Medulla oblongata (tissue), 1 donor: ENCODE measurements at regions not wholly inside any gene's neighbourhood (a gene's known extent, or its start where the extent isn't known, plus 50 kb on each side); places are given as distances from the start of the nearest gene placed in this dataset.
"Not testable (repeated sequence)": the region's sequence is repeated elsewhere in the genome, so short reads cannot be mapped to it uniquely, and the experiment has no call there.

Experiments
- DNase-seq: peaks from one replicate; pipeline ENCODE4 v3.0.0-alpha.2; 2015; ENCODE audit errors: extremely low spot score

DNA sequence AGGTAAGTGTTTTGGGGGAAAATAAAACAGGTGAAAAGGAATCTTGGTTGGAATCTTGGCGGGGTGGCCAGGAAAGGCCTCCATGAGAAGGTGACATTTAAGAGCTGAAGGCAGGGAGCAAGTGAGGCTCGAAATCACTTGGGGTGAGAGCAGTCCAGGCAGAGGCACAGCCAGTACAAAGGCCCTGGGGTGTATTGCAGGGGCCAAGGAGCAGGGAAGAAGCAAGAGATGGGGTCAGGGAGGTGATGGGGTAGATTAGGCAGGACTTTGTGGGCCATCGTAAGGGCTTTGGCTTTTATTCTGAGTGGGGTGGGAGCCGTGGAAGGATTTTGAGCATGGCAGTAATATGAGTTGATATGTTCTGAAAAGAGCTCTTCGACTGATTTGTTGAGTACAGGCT lies 551.1 kb downstream of the MN1 start:
- DNase-seq, result no peak

DNA sequence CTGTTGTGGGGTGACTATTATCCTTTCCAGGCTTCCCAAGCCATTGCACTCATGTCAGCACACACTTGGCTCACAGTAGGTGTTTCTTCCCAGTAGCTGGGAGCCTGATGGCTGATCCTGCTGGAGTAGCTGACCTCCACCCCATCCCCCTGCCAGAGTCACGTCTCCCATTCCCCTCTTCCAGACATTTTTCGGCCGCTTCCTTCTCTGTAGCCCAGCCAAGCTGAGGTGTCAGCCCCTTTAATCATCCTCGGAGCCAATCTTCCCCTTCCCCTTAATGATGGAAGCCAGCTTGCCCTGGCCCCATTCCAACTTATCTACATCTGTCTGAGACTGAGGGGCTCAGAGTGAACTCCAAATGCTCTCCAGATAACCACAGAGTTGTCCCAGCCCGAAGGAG lies 550.7 kb downstream of the MN1 start:
- no peak for DNase-seq

DNA sequence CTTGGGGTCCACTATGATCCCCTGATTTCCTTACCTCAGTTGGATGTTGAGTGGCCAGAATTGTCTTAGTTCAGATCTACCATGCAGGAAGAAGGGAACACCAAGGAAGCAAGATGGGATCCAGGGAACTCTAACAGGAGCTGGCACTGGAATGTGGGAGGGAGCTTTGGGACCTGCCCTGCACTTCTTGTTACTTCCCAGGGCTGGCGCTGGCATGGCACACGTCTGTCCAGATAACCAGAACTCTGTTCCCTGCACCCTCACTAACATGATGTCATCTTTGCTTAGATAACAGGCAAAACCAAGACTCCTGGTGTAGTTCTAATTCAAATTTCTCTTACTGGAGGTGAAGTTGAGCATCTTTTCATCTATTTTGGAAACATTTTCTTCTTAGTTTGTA lies 550.0 kb downstream of the MN1 start:
- DNase-seq, result no peak

DNA sequence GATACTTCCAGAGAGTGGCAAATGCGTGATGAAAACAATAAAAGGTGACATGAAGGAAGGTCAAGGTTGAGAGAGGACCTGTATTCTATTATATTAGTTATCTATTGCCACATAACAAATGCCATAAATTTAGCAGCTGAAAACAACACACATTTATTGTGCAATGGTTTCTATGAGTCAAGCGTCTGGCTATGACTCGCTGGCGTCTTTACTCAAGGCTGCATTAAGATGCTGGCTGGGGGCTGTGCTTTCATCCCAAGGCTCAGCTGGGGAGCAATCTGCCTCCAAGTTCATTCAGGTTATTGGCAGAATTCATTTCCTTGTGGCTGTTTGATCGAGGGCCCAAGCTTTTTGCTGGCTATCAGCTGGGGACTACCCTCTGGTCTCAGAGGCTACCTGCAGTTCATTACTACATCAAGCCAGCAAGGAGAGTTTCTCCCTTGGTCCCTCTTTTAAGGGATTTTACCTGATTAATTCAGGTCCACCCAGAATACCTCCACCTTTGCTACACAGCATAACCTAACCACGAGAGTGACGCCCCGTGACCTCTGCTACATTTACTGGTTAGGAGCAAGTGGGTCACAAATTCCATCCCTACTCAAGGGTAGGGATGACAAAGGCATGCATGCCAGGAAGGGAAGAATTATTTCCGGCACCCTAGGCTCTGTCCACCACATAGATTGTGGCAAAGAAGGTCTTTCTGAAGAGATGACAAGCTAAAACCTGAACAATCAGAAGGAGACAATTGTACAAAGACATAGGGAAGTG lies 549.1 kb downstream of the MN1 start:
- DNase-seq, result no peak

DNA sequence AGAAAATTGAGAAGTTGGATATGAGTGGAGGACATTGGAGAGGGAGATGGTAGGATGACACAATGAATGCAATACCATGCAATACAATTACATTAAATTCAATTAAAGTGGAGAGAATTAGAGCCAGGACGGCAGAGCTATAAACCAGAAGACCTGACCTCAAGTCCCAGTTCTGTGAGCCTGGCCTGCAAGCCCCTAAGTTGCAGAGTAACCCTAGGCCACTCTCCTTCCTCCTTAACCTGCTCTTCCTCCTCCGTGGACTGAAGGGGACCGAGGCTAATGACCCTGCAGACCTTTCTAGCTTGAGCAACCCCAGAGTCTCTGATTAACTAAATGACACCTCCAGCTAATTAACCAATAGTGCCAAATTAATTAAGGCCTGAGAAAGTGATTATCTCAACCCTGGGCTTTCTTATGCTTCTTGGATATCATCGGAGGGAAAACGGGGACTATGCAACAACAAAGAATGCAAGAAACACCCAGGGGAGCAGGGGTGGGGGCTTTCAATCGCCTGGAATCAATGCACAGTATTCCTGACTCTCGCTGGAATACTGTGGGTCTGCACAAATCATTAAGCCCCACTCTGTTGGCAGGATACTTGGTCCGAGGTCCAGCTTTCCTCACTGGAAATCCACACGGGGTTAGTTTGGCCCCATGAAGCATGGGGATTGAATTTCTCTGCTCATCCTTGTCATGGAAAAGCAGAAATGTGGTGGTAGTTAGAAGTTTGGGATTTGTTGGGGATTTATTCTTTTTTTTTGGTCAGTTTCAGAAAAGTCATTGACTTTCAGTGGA lies 548.3 kb downstream of the MN1 start:
- DNase-seq, result no peak

DNA sequence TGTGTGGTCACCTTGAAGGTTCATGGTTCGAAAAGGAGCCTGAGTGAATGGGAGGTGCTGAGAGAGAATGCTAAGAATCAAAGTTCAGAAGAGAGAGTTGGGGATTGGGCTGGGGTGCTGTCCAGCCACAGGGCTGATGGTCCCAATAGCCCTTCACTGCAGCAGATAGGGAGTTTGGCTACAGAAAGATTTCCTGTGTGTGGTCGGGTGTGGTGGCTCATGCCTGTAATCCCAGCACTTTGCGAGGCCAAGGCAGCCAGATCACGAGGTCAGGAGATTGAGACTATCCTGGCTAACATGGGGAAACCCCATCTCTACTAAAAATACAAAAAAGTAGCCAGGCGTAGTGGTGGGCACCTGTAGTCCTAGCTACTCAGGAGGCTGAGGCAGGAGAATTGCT lies 547.5 kb downstream of the MN1 start:
- not testable (repeated sequence) for DNase-seq

DNA sequence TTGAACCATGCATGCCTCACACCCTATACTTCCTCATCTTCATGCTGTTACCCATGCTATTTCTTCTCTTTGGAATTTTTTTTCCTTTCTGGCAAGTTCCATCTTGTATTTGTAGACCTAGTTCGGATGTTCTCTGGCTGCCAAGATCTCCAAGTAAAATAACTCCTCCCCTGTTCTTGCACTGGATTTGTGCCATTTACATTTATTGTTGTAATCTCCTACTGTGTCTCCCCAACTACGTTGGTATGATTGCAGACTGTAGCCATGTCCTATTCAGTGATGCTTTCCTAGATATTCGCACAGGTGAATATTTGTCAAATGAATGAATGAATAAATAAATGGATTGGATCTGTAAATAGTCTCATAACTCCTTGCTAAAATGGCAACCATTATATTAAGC lies 546.0 kb downstream of the MN1 start:
- no peak for DNase-seq

DNA sequence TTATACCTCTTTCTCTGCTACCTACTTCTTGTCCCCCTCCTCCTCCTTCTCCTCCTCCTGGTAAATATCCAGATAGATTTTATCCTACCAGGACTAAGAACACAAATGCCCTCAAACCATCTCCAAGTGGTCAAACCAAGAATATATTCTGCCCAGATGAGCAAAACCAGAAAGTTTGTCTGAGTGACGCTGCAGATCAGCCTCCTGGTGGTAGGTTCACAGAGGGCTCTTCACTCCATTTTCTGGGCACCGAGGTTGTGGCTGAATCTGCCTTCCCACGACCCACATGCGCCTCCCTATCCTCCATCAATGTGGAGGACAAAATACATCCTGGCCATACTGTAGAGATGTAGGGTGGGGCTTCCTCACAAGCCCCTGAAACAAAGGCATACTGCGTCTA lies 543.6 kb downstream of the MN1 start:
- DNase-seq, result no peak

DNA sequence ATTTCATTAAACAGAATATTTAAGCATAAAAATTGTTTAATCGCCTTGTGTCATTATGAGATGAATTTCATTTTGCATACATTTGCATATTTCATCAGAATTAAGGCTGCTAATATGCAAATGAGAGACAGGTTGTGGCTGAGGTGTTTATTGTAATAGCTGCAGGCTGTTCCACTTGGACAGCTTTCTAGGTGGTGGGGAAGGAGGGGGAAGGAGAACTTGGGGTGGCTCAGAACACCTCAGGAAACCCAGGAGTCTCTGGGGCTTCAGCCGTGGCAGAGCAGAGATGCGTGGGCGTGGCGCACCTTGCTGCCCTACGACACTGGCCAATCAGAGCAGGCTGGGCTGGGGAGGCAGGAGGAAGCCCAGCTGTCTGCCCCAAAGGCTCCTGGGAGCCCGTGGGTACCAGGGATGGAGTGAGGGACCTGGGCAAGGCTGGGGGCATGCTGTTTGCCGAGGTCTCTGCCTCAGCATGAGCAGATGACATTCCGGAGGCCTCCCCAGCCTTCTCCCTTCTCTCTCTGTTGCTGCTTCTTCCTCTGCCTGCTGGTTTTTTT lies 542.9 kb downstream of the MN1 start:
- no peak for DNase-seq

DNA sequence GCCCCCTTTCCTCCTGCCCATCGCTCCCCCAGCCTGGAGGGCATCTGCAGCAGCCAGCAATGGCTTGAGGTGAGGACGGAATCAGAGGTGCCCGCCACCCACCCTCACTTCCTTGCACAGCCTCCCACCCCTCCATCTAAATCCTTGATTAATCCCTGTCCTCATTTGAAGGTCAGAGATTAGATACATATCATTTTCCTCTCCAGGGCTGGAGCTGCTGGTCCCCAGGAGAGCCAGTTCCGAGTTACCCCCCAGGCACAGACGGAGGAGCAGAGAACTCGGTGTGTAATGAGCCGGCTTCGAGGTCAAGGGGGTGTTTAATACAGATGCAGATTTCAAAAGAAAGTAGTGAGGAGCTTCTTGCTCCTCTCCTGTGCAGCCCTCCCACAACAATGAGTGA lies 542.1 kb downstream of the MN1 start:
- no peak for DNase-seq

DNA sequence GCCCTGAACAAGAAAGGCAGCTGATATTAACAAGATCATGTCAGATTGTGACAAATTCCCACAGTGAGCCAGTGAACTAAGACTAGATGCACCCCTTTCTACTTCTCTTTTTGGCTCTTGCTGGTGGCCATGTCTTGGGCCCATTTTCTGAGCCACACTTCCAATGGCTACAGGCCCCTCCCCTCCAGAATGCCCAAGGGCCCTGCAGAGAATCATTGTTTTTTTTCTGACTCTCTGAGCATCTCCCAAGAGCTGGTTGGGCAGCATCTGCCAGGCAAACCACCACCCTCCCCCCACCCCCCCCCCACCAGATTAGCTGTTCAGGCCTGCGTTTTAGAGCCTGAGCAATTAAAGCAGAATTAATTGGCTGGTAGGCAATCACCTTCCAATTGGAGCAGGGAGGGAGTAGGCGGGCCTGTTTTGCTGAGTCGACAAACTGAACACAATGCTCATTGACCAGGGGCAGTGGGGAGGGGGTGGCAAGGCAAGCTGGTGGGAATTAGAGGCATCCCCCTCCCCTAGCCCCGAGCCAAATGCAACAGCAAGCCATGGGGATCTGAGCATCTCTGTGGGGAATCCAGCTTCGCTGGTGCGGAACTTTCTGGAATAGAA lies 541.4 kb downstream of the MN1 start:
- DNase-seq, result no peak

DNA sequence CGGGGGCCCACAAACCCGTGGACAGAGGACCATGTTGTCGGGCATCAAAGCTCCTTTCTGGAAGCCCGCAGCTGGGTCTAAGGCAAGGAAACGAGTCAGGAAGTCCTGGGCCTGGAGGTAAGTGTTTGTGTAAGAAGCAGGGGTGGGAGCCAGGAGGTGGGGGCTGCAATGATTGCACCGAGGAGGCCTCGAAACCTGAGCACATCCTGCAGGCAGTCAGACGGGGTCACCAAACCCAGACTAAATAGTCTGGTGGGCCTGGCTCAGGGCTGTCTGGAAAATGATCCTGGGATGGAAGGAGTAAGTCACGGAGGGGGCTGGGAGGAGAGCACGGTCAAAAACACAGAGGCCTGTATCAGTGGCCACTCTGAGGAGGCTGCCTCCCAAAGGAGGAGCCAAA lies 539.2 kb downstream of the MN1 start:
- no peak for DNase-seq

DNA sequence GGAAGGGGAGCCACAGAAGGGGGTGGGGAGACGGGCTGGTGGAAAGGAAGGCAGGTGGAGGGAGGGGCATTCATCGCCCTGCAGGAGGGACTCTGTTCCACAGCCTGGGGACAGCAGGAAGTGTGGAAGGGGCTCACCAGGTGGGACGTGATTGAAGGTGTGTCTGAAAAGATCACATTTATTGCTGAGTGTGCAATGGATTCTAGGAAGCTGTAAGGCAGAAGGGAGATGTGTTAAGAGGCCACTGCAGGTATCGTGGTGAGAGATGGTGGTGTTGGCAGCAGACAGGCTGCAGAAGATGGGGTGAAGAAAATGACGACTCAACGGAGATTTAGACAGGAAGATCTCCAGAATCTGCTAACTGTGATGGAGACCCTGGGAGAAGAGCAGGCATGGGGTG lies 537.4 kb downstream of the MN1 start:
- DNase-seq, result no peak

DNA sequence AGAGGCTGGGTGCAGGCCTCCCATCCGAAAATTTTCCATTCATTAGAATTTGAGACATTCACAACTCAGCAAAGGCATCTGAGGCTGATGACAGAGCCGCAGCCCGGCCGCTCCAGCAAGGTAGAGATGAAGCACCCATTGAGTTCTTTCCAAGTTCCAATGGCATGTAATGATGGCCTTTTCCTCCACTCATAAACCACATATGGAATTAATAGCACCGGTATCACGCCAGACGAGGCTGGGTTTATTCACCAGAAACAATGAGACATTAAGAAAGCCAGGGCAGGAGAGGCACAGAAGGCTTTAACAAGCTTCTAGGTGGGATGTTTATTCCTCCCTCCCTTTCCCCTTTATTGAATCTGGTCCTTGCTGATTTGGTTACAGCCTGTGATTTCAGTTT lies 534.4 kb downstream of the MN1 start:
- no peak for DNase-seq

DNA sequence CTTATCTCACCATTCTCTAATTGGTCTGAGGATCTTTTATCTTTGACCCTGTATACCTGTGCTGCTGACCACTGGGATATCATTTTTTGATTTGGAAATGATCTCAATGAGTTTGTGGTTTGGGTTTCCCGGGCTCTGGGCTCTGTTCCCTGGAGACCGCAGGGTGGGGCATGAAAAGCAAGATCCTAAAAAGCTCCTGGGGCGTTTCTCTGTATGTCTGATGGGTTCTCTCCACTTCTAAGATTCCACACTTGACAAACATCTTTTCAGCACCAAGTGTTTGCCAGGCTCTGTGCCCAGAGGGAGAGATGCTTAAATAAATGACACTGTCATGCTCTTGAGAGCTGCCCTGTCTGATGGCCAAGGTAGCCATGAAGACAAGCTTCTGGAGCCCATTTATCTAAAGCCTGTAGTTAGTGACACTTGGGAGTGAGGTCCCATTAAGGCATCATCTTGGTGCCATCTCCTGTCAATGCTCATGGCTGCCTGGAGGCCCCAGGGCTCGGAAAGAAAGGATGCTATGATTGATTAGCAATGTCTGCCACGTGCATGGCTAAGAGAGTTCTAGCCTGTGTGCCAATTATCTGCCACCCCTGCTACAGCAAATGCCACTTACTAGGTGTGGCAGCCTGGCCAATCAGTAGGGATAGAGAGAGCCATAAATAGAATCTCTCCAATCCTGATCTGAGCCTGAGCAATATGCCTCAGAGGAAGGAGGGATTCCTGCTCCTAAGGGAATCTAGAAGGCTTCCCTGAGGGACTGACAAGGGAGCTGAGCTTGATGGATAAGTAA lies 531.6 kb downstream of the MN1 start:
- no peak for DNase-seq

DNA sequence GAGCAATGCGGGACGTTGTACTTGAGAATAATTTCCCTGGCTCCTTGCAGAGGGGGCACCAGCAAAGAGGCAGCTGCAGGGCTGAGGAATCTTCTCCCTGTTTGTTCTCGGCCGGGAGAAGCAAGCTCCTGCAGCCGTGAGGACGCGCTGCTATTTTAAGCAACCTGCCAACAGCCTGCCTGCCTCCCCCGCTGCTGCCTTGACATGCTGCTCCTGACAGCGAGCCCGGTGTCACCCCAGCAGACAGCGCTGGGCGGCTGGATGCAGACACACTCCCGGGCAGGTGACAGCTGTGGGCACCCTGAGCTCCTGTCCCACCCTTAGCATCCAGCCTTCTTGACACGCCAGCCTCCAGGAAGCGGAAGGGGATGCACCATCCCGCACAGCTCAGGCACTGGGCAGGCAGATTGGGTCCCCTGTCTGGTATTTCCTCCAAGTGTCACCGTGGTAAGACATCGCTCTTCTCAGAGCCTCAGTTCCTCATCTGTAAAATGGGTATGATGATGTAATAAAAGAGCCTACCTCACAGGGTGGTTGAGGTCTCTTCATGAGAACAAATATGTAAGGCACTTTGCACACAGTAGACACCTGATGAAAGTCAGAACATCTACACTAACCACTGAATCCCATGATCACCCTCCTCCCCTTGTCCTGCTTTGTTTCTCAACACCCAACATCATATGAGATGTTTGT lies 530.6 kb downstream of the MN1 start:
- no peak for DNase-seq

DNA sequence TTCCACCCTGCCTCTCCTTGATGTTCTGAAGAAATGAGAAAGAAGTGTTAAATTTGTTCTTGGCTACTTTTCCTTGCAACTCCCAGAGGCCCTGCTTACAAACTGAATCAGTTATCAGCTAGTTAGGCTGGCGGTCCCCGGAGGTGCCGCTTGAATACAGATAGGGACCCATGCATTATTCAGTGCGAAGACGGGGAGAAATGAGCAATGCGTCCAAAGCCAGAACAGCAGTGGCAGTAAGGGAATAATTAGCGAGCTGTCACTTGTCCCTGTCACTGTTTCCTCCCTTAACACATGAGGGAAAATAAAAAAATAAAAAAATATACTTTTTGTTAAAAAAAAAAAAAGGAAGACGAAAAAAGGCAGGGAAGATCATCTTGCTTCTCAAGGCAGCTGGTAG lies 528.1 kb downstream of the MN1 start:
- DNase-seq, result no peak

DNA sequence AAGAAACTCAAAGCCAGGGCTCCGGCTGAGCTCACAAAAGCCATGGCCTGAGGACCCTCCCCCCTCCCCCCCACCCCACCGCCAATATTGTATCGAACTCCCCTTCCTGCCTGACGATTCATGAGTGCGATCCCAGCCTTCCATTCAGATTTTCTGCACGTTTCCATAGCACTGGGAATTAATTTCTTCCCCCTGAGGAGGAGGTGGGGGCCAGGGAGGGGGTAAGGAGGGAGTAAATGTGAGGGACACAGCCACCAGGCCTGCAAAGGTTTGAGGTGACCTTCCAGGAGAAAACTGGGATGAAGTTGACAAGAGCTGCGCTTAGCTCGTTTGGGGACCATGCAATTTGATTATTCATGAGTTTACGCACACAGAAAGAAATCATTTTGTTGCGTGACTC lies 527.7 kb downstream of the MN1 start:
- no peak for DNase-seq

DNA sequence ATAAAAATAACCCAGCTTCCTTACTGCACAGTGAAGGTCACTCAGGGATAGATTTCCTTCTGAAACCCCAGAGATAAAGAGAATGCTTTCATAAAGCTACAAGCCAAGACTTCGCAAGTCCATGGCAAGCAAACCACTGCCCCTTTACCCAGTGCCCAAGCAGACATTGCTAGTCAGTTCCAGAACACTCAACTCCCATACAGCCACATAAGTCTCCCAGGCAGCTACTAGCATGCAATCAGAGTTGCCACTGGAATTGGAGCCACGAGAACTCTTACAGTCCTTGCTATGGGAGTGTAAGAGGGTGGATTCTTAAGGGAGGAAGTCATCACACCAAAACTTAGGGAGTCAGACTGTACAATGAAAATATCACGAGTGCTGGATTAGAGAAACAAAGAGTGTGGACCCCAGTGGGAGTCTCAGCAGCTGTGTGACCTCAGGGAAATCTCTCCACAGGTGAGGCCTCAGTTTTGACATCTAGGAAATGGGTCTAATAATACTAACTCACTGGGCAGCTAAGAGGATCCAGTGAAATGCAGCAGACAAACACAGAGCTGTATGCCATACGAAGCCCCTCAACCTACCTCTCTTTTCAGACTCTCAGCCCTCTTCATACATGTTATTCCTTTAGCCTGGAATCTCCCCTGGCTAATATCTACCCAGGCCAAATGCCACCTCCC lies 526.6 kb downstream of the MN1 start:
- DNase-seq, result no peak

DNA sequence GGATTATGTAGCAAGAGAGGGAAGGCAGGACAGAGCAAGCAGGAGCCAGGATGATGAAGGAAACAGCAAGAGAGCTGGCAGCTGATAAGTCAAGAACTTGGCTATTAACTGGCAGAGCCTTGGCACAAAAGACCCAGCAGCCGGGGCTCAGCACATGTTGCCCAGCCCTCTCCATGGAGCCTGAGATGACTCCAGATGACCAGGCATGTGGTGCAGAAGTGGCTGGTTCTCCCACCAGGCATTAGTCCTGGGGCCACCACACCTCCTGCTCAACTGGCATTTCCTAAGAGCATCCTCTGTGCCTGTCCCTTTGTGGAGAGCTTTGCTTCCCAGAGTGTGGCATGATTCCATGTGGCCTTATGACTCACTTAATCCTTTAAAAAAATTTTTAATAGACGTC lies 522.6 kb downstream of the MN1 start:
- DNase-seq, result no peak

DNA sequence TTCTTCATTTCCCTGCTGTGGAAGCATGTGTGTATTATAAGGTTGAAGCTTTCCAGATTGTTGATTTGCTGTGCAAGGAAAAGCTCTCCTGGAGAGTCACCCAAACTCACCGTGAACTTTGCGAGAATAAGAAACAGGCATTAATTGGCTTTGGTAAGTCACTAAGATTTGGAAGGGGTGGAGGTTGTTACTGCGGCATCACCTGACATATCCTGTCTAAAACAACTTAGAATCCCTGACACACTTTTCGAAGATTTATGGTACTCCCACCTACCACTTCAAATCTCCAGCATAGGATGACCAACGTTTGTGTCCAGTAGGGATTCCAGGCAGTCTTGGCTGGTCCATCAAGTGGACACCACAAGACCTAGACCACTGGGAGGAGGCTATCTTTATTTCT lies 518.3 kb downstream of the MN1 start:
- no peak for DNase-seq
